Naive thymus-derived CD8-positive, alpha-beta T cell (primary cell): ENCODE measurements at regions not wholly inside any gene's neighbourhood (a gene's known extent, or its start where the extent isn't known, plus 50 kb on each side); places are given as distances from the start of the nearest gene placed in this dataset.

Experiments
- ATAC-seq, 2 donors: fragments of 150-1000 bp; cut with Tn5 transposase in 1 of 2; sonication (Bioruptor Pico), chemical (Tn5 transposase) in 1 of 2; 1 replicate in 1 of 2; 2 replicates in 1 of 2; pipeline ENCODE4 v1.10.0; 2021; ENCODE audit warnings: mild to moderate bottlenecking in 2 of 2, moderate library complexity in 2 of 2
- POLR2A ChIA-PET: fragments of 350-600 bp; sonication (Branson Sonifier 250); formaldehyde crosslinking; loops from one replicate; lab custom pipeline; 2021; ENCODE audit warnings: antibody characterized with exemption; lab: Charles Lee
- DNase-seq, 10 donors: peaks; one replicate each; pipeline versions ENCODE4 v3.0.0 to v3.0.0-alpha.2; 2020 to 2022
- H3K27ac Mint-ChIP-seq, 10 donors: one replicate each; pipeline ENCODE4 v1.8.0; 2020 to 2022; ENCODE audit warnings: mild to moderate bottlenecking in 10 of 10, mixed read lengths in 10 of 10, moderate library complexity in 4 of 10, inconsistent platforms in 1 of 10
- H3K27me3 Mint-ChIP-seq, 5 donors: one replicate each; pipeline ENCODE4 v1.8.0; 2021 to 2022; ENCODE audit warnings: mixed read lengths in 5 of 5
- H3K36me3 Mint-ChIP-seq, 3 donors: one replicate each; pipeline ENCODE4 v1.8.0; 2020 to 2022; ENCODE audit warnings: mixed read lengths in 3 of 3, mild to moderate bottlenecking in 2 of 3, inconsistent platforms in 1 of 3
- H3K4me1 Mint-ChIP-seq, 4 donors: one replicate each; pipeline ENCODE4 v1.8.0; 2021 to 2022; ENCODE audit warnings: mixed read lengths in 4 of 4
- H3K4me3 Mint-ChIP-seq, 10 donors: one replicate each; pipeline ENCODE4 v1.8.0; 2020 to 2022; ENCODE audit warnings: mild to moderate bottlenecking in 10 of 10, mixed read lengths in 10 of 10, moderate library complexity in 6 of 10, inconsistent platforms in 1 of 10
- H3K9me3 Mint-ChIP-seq, 9 donors: one replicate each; pipeline ENCODE4 v1.8.0; 2020 to 2022; ENCODE audit warnings: mixed read lengths in 9 of 9, mild to moderate bottlenecking in 3 of 9, inconsistent platforms in 1 of 9, moderate library complexity in 1 of 9

DNA sequence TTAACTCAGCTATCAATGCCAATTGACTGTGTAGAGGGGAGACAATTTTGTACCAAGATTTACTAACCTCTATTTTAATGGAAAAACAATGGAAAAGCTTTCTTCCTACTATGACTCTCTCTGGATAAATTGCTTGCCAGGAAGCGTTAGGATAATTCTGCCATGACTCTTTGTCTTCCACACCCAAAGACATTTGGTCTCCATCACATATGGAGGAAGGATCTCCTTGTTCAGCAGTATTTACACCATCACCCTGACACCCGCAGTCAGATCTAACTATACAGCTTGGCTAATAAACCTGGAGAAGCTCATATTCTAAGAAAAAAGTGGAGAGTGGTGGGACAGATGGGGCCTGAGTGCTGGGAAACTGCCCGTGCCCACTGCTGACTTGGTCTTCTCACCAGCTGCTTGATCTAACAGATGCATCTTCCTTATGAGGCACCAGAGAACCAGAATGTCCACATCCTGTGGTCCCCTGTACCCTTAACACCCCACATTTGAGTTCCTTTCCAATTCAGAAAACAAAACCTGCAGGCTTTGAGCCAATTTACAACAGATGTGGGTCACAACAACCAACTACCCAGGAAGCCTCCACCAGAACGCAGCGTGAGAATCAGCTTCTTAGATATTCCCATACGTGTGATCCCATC, 154.0 kb downstream of the DAD1 start:
- H3K36me3 Mint-ChIP-seq: no peaks in the 10 kb centered on the region
- H3K27me3 Mint-ChIP-seq: no peaks in the 10 kb centered on the region
- no peak overlapping the region for H3K4me3 Mint-ChIP-seq
- H3K4me1 Mint-ChIP-seq: peaks cover 0 to 32% (median 0%) of the 10 kb centered on the region in 4 donors
- POLR2A ChIA-PET: no interaction called here
- no peak for ATAC-seq
- H3K9me3 Mint-ChIP-seq: no peaks in the 10 kb centered on the region
- no peak for DNase-seq
- H3K27ac Mint-ChIP-seq: no peak overlapping the region

DNA sequence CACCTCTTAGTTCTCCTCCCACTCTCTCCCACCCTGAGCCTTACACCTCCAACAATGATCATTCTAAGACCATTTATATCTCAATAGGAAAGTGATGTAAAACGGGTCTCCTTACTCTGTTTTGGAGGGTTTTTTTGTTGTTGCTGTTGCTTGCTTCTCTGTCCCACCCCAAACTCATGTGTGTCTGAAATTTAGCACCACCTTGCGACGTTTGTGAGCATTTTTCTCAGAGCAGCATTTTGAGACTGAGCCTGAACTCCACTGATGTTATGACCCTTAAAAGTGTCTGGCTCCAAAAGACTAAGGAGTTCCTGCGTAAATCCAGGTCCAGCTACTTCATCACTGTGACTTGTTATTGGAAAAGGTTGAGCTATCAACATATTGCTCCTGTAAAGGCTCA, 155.0 kb downstream of the DAD1 start:
- no peak for DNase-seq
- no peaks in the 10 kb centered on the region for H3K36me3 Mint-ChIP-seq
- H3K27me3 Mint-ChIP-seq: no peaks in the 10 kb centered on the region
- POLR2A ChIA-PET: no interaction called here
- peaks cover 0 to 42% (median 0%) of the 10 kb centered on the region in 4 donors for H3K4me1 Mint-ChIP-seq
- H3K27ac Mint-ChIP-seq: no peak overlapping the region
- ATAC-seq: no peak
- no peaks in the 10 kb centered on the region for H3K9me3 Mint-ChIP-seq
- H3K4me3 Mint-ChIP-seq: no peak overlapping the region

DNA sequence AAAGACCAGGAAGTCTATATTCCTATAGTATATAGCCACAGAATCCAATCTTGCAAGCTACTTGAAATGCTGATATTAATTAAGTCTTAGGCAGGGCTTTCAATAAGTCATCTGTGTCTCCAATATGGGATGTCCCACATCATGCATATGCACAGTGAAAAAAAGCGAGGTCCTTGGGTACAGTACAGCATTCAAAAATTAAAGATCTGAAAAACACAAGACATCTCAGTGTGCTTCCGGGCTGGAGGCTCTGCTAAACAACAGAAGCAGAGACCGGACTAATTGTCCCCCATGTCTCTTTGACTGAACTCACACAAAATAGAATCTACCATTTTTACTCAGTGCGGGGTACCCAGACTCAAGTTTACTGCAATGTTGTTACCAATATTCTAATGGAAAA, 156.0 kb downstream of the DAD1 start:
- Mint-ChIP-seq H3K27ac (no peak overlapping the region), H3K36me3 (no peaks in the 10 kb centered on the region), H3K27me3 (no peaks in the 10 kb centered on the region), H3K4me3 (no peak overlapping the region), H3K9me3 (peaks cover 0 to 1% (median 0%) of the 10 kb centered on the region in 9 donors), H3K4me1 (peaks cover 0 to 52% (median 0%) of the 10 kb centered on the region in 4 donors)
- ATAC-seq (no peak), DNase-seq (no peak)
- POLR2A ChIA-PET: no interaction called here

DNA sequence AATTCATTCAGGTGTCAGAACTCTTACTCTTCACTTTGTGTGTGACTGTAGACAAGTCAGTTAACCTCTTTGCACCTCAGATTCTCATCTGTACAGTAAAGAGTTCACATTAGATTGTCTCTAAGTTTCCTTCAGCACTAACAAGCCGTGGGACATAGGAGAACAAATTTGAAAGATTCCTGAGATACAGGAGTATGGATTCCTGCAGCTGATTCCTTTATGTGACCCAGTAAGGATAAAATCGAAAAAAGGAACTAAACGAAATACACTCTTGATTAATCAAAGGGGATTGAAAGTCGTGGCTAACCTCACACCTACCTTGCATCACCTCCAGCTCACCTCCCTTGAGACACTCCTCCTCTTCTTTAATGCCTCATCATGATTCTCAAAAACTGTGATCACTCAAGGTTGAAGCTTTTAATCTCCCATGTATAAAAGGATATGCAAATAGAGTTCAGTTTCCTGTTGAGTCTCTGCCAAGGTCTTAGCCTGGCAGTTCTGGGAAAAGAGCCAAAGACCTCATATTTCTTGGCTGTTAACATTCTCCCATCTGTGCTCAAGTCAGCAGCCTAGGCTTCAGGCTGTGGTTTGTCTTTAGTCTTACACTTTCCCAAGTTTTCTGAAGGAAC, 156.6 kb downstream of the DAD1 start:
- POLR2A ChIA-PET: no interaction called here
- H3K4me3 Mint-ChIP-seq: no peak overlapping the region
- H3K4me1 Mint-ChIP-seq: peaks cover 0 to 58% (median 0%) of the 10 kb centered on the region in 4 donors
- ATAC-seq (no peak), DNase-seq (no peak)
- H3K27me3 Mint-ChIP-seq: no peaks in the 10 kb centered on the region
- peak overlapping the region in 1 of 10 donors; percentile 41 for H3K27ac Mint-ChIP-seq
- no peaks in the 10 kb centered on the region for H3K36me3 Mint-ChIP-seq
- peaks cover 0 to 1% (median 0%) of the 10 kb centered on the region in 9 donors for H3K9me3 Mint-ChIP-seq

DNA sequence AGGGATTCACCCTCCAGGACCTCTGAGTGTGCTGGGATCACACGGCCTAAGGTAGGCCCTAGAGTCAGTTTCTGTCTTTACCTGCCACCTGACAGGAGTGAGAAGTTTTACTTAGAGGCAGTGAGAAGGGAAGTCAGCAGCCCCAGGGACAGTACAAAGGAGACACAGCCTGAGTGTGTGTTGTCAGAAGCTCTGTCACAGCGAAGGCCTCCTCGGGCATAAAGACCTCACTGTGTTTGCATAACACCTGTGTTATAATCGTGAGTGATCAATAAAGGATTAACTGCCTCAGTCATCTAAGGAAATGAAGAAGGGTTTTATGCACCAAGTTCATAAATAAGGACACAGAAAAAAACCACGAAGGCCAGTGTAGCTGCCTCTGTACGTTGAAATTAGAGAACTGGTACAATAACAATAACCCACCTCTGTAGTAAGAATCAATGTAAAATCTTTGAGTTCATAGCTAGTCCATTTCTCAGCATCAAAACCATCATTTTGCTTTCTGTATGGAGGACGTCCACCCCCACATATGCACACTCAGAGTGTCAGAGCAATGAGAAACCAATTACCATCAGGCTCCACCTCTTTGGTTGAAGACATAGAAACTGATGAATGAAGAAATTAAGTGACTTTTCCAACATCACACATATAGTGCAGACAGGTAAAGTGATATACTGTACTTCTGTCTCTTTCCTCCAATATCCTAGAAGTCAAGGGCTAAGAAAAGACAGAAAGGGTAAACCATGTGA, 159.3 kb downstream of the DAD1 start:
- no peaks in the 10 kb centered on the region for H3K36me3 Mint-ChIP-seq
- no peak for DNase-seq
- H3K27ac Mint-ChIP-seq: no peak overlapping the region
- H3K4me1 Mint-ChIP-seq: peaks cover 0 to 57% (median 0%) of the 10 kb centered on the region in 4 donors
- POLR2A ChIA-PET: no interaction called here
- no peak overlapping the region for H3K4me3 Mint-ChIP-seq
- ATAC-seq: no peak
- no peaks in the 10 kb centered on the region for H3K27me3 Mint-ChIP-seq
- peaks cover 0 to 1% (median 0%) of the 10 kb centered on the region in 9 donors for H3K9me3 Mint-ChIP-seq

- Mint-ChIP-seq H3K4me1 (peaks cover 0 to 54% (median 0%) of the 10 kb centered on the region in 4 donors), H3K27ac (peak overlapping the region in 1 of 10 donors; percentile 72), H3K4me3 (no peak overlapping the region), H3K36me3 (no peaks in the 10 kb centered on the region), H3K9me3 (peaks cover 0 to 1% (median 0%) of the 10 kb centered on the region in 9 donors), H3K27me3 (no peaks in the 10 kb centered on the region)
- DNase-seq: no peak
- ATAC-seq: no peak
- POLR2A ChIA-PET: no interaction called here
Observed at GRCh38 chr14:22428700-22429291, 160.2 kb downstream of the DAD1 start.

DNA sequence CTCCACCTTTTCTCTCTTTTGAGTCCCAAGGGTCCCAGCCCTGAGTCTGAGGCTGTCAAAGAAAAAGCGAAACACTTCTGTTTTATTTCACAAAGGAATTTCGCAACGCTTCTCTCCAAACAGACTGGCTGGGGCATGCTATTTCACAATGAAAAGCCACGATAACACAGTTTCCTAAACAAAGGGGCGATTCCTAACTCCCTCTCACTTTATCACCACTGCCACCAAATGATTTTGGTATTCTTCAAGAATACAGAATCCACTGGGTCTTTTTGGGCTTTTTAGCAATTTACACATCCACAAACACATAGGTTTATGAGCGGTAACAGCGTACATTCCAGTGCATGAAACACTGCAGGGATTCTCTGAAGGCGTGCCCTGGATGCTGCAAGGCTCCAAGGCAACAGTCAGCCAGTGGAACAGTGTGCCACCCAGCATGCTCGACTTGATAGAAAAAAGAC, 161.2 kb downstream of the DAD1 start:
- H3K27me3 Mint-ChIP-seq: no peaks in the 10 kb centered on the region
- H3K9me3 Mint-ChIP-seq: peaks cover 0 to 1% (median 0%) of the 10 kb centered on the region in 9 donors
- no peak overlapping the region for H3K27ac Mint-ChIP-seq
- H3K36me3 Mint-ChIP-seq: no peaks in the 10 kb centered on the region
- POLR2A ChIA-PET: no interaction called here
- ATAC-seq: no peak
- DNase-seq: no peak
- peak overlapping the region in 1 of 10 donors; percentile 39 for H3K4me3 Mint-ChIP-seq
- H3K4me1 Mint-ChIP-seq: peaks cover 0 to 52% (median 0%) of the 10 kb centered on the region in 4 donors

DNA sequence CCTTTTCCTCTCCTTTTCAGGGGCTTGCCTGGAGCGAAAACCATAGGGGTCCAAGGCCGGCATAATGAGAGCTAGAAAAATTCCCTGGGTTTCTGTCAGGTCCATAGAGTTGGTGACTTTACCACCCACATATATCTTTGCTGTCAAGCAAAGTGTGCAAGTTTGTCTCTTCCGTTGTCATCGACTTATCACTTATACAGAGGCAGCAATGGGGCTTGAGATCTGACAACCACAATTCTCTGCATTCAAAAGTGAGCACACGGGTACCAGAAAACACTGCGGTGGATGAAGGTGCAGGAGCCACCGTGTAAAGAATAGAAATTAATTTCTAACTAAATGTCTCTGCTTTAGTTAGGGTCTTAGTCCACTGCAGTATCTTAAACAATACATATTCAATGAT, 162.3 kb downstream of the DAD1 start:
- H3K27me3 Mint-ChIP-seq: no peaks in the 10 kb centered on the region
- POLR2A ChIA-PET: no interaction called here
- H3K36me3 Mint-ChIP-seq: no peaks in the 10 kb centered on the region
- no peak overlapping the region for H3K27ac Mint-ChIP-seq
- no peak overlapping the region for H3K4me3 Mint-ChIP-seq
- ATAC-seq (no peak), DNase-seq (no peak)
- peaks cover 0 to 1% (median 0%) of the 10 kb centered on the region in 9 donors for H3K9me3 Mint-ChIP-seq
- peaks cover 0 to 53% (median 0%) of the 10 kb centered on the region in 4 donors for H3K4me1 Mint-ChIP-seq

DNA sequence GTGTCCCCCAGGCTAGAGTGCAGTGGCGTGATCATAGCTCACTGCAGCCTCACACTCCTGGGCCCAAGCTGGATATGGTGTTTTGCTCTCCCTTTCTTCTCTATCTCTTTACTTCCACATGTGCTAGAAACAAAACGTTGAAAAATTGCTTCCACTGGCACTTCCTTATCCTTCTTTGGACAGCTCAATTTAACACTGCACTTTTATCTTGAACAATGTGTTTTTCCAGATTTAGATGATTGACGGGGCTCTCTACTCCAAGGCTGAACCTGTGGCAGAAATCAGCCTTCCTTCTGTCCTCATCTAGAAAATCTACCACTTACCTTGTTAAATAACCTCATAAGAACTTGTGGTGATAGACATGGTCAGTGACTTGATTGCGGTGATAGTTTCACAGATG, 165.1 kb downstream of the DAD1 start:
- H3K27ac Mint-ChIP-seq: no peak overlapping the region
- ATAC-seq: no peak
- H3K4me3 Mint-ChIP-seq: no peak overlapping the region

GRCh38 chr14:22422238-22422637, 166.8 kb downstream of the DAD1 start:
- POLR2A ChIA-PET: no interaction called here
- Mint-ChIP-seq H3K36me3 (no peaks in the 10 kb centered on the region), H3K27ac (no peak overlapping the region), H3K27me3 (no peaks in the 10 kb centered on the region), H3K4me3 (no peak overlapping the region), H3K4me1 (peaks cover 0 to 61% (median 0%) of the 10 kb centered on the region in 4 donors), H3K9me3 (no peaks in the 10 kb centered on the region)
- DNase-seq (no peak), ATAC-seq (no peak)

More for the DNA sequence above, 165.1 kb downstream of the DAD1 start:
- DNase-seq: no peak
- POLR2A ChIA-PET: no interaction called here
- H3K27me3 Mint-ChIP-seq: no peaks in the 10 kb centered on the region
- peaks cover 0 to 66% (median 0%) of the 10 kb centered on the region in 4 donors for H3K4me1 Mint-ChIP-seq
- H3K9me3 Mint-ChIP-seq: peaks cover 0 to 1% (median 0%) of the 10 kb centered on the region in 9 donors
- H3K36me3 Mint-ChIP-seq: no peaks in the 10 kb centered on the region

DNA sequence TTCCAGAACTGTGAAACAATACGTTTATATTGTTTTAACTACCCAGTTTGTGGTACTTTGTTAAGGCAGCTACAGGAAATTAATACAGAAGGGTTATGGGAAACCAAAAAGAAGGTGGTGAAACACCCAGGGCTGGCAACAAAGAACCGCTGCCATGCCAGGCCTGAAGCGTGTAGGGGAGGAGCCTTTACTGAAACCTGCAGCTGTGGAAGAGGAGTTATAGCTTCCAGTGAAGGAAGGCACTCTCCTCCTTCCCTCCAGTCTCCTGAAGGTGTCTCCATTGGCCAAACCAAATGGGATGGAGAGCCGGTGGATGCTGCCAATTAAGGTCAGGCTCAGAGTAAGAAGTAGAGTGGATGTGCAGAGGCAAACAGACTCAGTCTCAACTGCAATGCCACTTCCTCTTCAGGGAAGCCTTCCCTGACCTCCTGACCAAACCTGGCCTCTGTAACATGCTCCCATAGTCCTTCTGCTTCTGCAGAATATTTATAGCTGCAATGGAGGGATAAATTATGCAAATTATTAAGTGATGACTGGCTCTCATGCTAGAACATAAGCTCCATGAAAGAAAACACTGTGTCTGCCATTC, 168.3 kb downstream of the DAD1 start:
- Mint-ChIP-seq H3K36me3 (no peaks in the 10 kb centered on the region), H3K27me3 (no peaks in the 10 kb centered on the region), H3K9me3 (no peaks in the 10 kb centered on the region), H3K27ac (peak overlapping the region in 1 of 10 donors; percentile 51), H3K4me3 (no peak overlapping the region), H3K4me1 (peaks cover 0 to 55% (median 0%) of the 10 kb centered on the region in 4 donors)
- POLR2A ChIA-PET: no interaction called here
- no peak for ATAC-seq
- DNase-seq: no peak

- H3K9me3 Mint-ChIP-seq: no peaks in the 10 kb centered on the region
- H3K36me3 Mint-ChIP-seq: no peaks in the 10 kb centered on the region
- no peaks in the 10 kb centered on the region for H3K27me3 Mint-ChIP-seq
- H3K27ac Mint-ChIP-seq: peak overlapping the region in 1 of 10 donors; percentile 51
- H3K4me3 Mint-ChIP-seq: no peak overlapping the region
- peaks cover 0 to 55% (median 0%) of the 10 kb centered on the region in 4 donors for H3K4me1 Mint-ChIP-seq
- DNase-seq: no peak
- no peak for ATAC-seq
- POLR2A ChIA-PET: no interaction called here
Observed at GRCh38 chr14:22419620-22420019, 169.4 kb downstream of the DAD1 start.
